ENCODE measurements at regions not wholly inside any gene's neighbourhood (a gene's known extent, or its start where the extent isn't known, plus 50 kb on each side); places are given as distances from the start of the nearest gene placed in this dataset.

- no peak for DNase-seq (ENCODE audit: low spot score)
Observed at GRCh38 chr2:236847023-236847422, 238.7 kb upstream of the COPS8 start.

- no peak for DNase-seq (ENCODE audit: low spot score)
Observed at GRCh38 chr2:236847538-236848263, 238.0 kb upstream of the COPS8 start.

GRCh38 chr2:236848501-236848900 lies 237.2 kb upstream of the COPS8 start:
- DNase-seq (ENCODE audit: low spot score), result no peak

GRCh38 chr2:236849508-236849907 lies 236.2 kb upstream of the COPS8 start:
- DNase-seq (ENCODE audit: low spot score), result no peak

- DNase-seq (ENCODE audit: low spot score), result no peak
Observed at GRCh38 chr2:236849940-236850339, 235.7 kb upstream of the COPS8 start.

GRCh38 chr2:236851187-236851586 lies 234.5 kb upstream of the COPS8 start:
- DNase-seq (ENCODE audit: low spot score), result peak; percentile 16

GRCh38 chr2:236852100-236852976 lies 233.4 kb upstream of the COPS8 start:
- peak; percentile 83 for DNase-seq (ENCODE audit: low spot score)

GRCh38 chr2:236852977-236853374 lies 232.7 kb upstream of the COPS8 start:
- peak; percentile 84 for DNase-seq (ENCODE audit: low spot score)

GRCh38 chr2:236853585-236854051 lies 232.1 kb upstream of the COPS8 start:
- peak; percentile 71 for DNase-seq (ENCODE audit: low spot score)

- DNase-seq (ENCODE audit: low spot score), result peak; percentile 62
Observed at GRCh38 chr2:236855176-236855865, 230.4 kb upstream of the COPS8 start.

GRCh38 chr2:236855866-236856847 lies 229.5 kb upstream of the COPS8 start:
- peak; percentile 33 for DNase-seq (ENCODE audit: low spot score)

- DNase-seq (ENCODE audit: low spot score), result peak; percentile 20
Observed at GRCh38 chr2:236856848-236857235, 228.8 kb upstream of the COPS8 start.

- DNase-seq (ENCODE audit: low spot score), result peak; percentile 67
Observed at GRCh38 chr2:236857246-236857645, 228.4 kb upstream of the COPS8 start.

- DNase-seq (ENCODE audit: low spot score), result peak; percentile 20
Observed at GRCh38 chr2:236857781-236858180, 227.9 kb upstream of the COPS8 start.

GRCh38 chr2:236858661-236859060 lies 227.0 kb upstream of the COPS8 start:
- peak; percentile 83 for DNase-seq (ENCODE audit: low spot score)

- DNase-seq (ENCODE audit: low spot score), result peak; percentile 60
Observed at GRCh38 chr2:236859908-236860307, 225.8 kb upstream of the COPS8 start.

GRCh38 chr2:236861196-236861875 lies 224.4 kb upstream of the COPS8 start:
- peak; percentile 51 for DNase-seq (ENCODE audit: low spot score)

- no peak for DNase-seq (ENCODE audit: low spot score)
Observed at GRCh38 chr2:236861944-236862343, 223.7 kb upstream of the COPS8 start.

- peak; percentile 62 for DNase-seq (ENCODE audit: low spot score)
Observed at GRCh38 chr2:236862526-236862925, 223.2 kb upstream of the COPS8 start.

All from mesenteric fat pad (tissue), 1 donor.